ENCODE measurements at regions not wholly inside any gene's neighbourhood (a gene's known extent, or its start where the extent isn't known, plus 50 kb on each side); places are given as distances from the start of the nearest gene placed in this dataset.
"Not testable (repeated sequence)": the region's sequence is repeated elsewhere in the genome, so short reads cannot be mapped to it uniquely, and the experiment has no call there.

- DNase-seq (ENCODE audit: low read depth) = no peak
- H3K4me3 ChIP-seq (ENCODE audit: low read depth, low read length) = no peak overlapping the region
- no peak for TF ChIP-seq CTCF (IDR thresholded peaks at IDR 0.05; ENCODE audit: insufficient read depth, low read length, poor library complexity, severe bottlenecking)
- H3K36me3 ChIP-seq (ENCODE audit: control insufficient read depth, insufficient read depth, low read length) = no peaks in the 10 kb centered on the region
- no peaks in the 10 kb centered on the region for H3K27me3 ChIP-seq (ENCODE audit: control insufficient read depth, insufficient read depth, low read length)
These were observed 69.7 kb upstream of the C1QTNF9B start for GRCh38 chr13:23966691-23967615.

- not testable (repeated sequence) for H3K27me3 ChIP-seq (ENCODE audit: control insufficient read depth, insufficient read depth, low read length); DNase-seq (ENCODE audit: low read depth); H3K4me3 ChIP-seq (ENCODE audit: low read depth, low read length); H3K36me3 ChIP-seq (ENCODE audit: control insufficient read depth, insufficient read depth, low read length)
These were observed 70.5 kb upstream of the C1QTNF9B start for GRCh38 chr13:23967792-23968191.

GRCh38 chr13:23969647-23970046, 72.3 kb upstream of the C1QTNF9B start:
- no peak for DNase-seq (ENCODE audit: low read depth)
- no peak for TF ChIP-seq CTCF (IDR thresholded peaks at IDR 0.05; ENCODE audit: insufficient read depth, low read length, poor library complexity, severe bottlenecking)
- no peak overlapping the region for H3K4me3 ChIP-seq (ENCODE audit: low read depth, low read length)
- H3K36me3 ChIP-seq (ENCODE audit: control insufficient read depth, insufficient read depth, low read length) = no peaks in the 10 kb centered on the region
- no peaks in the 10 kb centered on the region for H3K27me3 ChIP-seq (ENCODE audit: control insufficient read depth, insufficient read depth, low read length)

- DNase-seq (ENCODE audit: low read depth) = peak; percentile 25
- H3K4me3 ChIP-seq (ENCODE audit: low read depth, low read length) = peak overlapping the region; percentile 60
- no peaks in the 10 kb centered on the region for H3K27me3 ChIP-seq (ENCODE audit: control insufficient read depth, insufficient read depth, low read length)
- TF ChIP-seq CTCF (IDR thresholded peaks at IDR 0.05; ENCODE audit: insufficient read depth, low read length, poor library complexity, severe bottlenecking) = no peak
- no peaks in the 10 kb centered on the region for H3K36me3 ChIP-seq (ENCODE audit: control insufficient read depth, insufficient read depth, low read length)
These were observed 82.3 kb upstream of the C1QTNF9B start for GRCh38 chr13:23979361-23980159.

- peak; percentile 19 for DNase-seq (ENCODE audit: low read depth)
- H3K27me3 ChIP-seq (ENCODE audit: control insufficient read depth, insufficient read depth, low read length) = no peaks in the 10 kb centered on the region
- no peak for TF ChIP-seq CTCF (IDR thresholded peaks at IDR 0.05; ENCODE audit: insufficient read depth, low read length, poor library complexity, severe bottlenecking)
- H3K4me3 ChIP-seq (ENCODE audit: low read depth, low read length) = peak overlapping the region; percentile 60
- no peaks in the 10 kb centered on the region for H3K36me3 ChIP-seq (ENCODE audit: control insufficient read depth, insufficient read depth, low read length)
These were observed 82.9 kb upstream of the C1QTNF9B start for GRCh38 chr13:23980160-23980551.

GRCh38 chr13:23983671-23984070, 86.4 kb upstream of the C1QTNF9B start:
- DNase-seq (ENCODE audit: low read depth) = no peak
- Histone ChIP-seq H3K4me3 (ENCODE audit: low read depth, low read length) (no peak overlapping the region), H3K36me3 (ENCODE audit: control insufficient read depth, insufficient read depth, low read length) (no peaks in the 10 kb centered on the region), H3K27me3 (ENCODE audit: control insufficient read depth, insufficient read depth, low read length) (no peaks in the 10 kb centered on the region)
- no peak for TF ChIP-seq CTCF (IDR thresholded peaks at IDR 0.05; ENCODE audit: insufficient read depth, low read length, poor library complexity, severe bottlenecking)
